ENCODE measurements at regions not wholly inside any gene's neighbourhood (a gene's known extent, or its start where the extent isn't known, plus 50 kb on each side); places are given as distances from the start of the nearest gene placed in this dataset.
"Not testable (repeated sequence)": the region's sequence is repeated elsewhere in the genome, so short reads cannot be mapped to it uniquely, and the experiment has no call there.

DNA sequence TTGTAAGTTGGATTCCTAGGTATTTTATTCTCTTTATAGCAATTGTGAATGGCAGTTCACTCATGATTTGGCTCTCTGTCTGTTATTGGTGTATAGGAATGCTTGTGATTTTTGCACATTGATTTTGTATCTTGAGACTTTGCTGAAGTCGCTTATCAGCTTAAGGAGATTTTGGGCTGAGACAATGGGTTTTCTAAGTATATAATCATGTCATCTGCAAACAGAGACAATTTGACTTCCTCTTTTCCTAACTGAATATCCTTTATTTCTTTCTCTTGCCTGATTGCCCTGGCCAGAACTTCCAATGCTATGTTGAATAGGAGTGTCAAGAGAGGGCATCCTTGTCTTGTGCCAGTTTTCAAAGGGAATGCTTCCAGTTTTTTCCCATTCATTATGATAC, 464.8 kb downstream of the XYLT1 start:
- H3K27ac Mint-ChIP-seq, H3K4me3 Mint-ChIP-seq, H3K27me3 Mint-ChIP-seq, DNase-seq, H3K4me1 Mint-ChIP-seq, H3K36me3 Mint-ChIP-seq, CTCF ChIA-PET, H3K9me3 Mint-ChIP-seq: not testable (repeated sequence)

DNA sequence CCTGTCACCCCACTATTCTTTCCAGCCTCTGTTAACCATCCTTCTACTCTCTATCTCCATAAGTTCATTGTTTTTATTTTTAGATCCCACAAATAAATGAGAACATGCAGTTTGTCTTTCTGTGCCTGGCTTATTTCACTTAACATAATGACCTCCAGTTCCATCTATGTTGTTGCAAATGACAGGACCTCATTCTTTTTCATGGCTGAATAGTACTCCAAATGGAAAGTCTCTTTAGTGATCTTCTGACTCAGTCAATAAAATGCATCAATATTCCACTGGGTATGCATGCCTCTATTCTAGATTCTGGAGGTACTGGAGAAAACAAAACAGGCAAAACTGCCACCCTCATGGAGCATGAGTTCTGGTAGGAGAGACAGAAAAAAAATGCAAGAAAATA, 459.0 kb downstream of the XYLT1 start:
- DNase-seq, result no peak
- Mint-ChIP-seq H3K27ac (no peak overlapping the region), H3K4me1 (peaks cover 23% of the 10 kb centered on the region), H3K27me3 (peaks cover 16% of the 10 kb centered on the region), H3K9me3 (peaks cover 4% of the 10 kb centered on the region), H3K36me3 (no peaks in the 10 kb centered on the region), H3K4me3 (no peak overlapping the region)
- CTCF ChIA-PET, result no interaction called here

DNA sequence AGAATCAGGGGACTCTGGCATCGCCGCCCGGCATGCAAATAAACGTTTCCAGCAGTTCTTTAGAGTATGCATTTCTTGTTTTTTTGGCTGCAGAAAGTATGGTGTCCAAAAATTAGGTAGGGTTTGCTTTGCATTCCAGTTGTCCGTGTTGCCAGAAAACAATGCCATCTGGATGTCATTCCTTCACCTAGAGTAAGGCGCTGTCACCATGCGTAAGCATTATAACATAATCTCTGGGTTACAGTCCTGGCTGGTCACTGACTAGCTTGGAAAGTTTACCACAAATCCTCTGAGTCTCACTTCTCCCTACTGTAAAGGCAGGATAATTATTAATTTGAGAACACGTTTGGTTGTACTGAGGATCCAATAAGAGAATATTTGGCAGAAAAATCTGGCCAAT, 457.7 kb downstream of the XYLT1 start:
- CTCF ChIA-PET, result interaction anchor here (1.2 kb wide), 1 partner anchor 24 kb away, joined by 3 read pairs; no protein-coding TSS in a partner anchor
- peaks cover 23% of the 10 kb centered on the region for H3K4me1 Mint-ChIP-seq
- H3K4me3 Mint-ChIP-seq, result no peak overlapping the region
- H3K36me3 Mint-ChIP-seq, result no peaks in the 10 kb centered on the region
- H3K27me3 Mint-ChIP-seq, result peaks cover 16% of the 10 kb centered on the region
- peak overlapping the region; percentile 81 for H3K27ac Mint-ChIP-seq
- no peak for DNase-seq
- H3K9me3 Mint-ChIP-seq, result peaks cover 8% of the 10 kb centered on the region

DNA sequence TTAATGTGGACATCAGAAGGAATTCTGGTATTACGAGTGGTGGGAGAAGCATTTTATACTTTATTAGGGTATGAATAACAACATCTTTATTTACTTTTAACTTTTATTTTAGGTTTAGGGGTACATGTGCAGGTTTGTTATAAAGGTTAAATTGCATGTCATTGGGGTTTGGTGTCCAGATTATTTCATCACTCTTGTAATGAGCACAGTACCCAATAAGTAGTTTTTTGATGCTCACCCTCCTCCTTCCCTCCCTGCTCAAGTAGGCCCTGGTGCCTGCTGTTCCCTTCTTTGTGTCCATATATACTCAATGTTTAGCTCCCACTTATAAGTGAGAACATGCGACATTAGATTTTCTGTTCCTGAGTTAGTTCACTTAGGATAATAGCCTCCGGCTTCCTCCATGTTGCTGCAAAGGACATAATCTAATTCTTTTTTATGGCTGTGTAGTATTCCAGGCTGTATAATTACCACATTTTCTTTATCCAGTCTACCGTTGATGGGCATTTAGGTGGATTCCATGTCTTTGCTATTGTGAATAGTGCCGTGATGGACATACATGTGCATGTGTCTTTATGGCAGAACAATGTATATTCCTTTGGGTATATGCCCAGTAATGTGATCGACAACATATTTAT, 456.2 kb downstream of the XYLT1 start:
- CTCF ChIA-PET, result no interaction called here

DNA sequence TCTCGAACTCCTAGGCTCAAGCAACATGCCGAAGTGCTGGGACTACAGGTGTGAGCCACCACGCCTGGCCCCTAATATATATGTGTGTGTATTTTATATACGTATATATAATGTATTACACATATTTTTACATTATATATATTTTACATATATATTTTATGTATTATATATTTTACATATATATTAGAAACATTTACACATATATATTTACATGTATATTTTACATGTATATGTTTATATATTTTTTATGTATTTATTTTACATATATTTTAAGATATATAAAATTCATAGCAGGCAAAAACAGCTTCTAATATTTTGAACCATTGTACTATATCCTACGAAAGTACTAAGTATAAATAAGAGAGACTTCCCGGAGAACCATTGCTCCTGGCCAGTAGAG, 455.1 kb downstream of the XYLT1 start:
- no peaks in the 10 kb centered on the region for H3K36me3 Mint-ChIP-seq
- no peak for DNase-seq
- CTCF ChIA-PET, result no interaction called here
- H3K9me3 Mint-ChIP-seq, result peaks cover 8% of the 10 kb centered on the region
- H3K4me3 Mint-ChIP-seq, result no peak overlapping the region
- no peak overlapping the region for H3K27ac Mint-ChIP-seq
- peaks cover 18% of the 10 kb centered on the region for H3K27me3 Mint-ChIP-seq
- peaks cover 23% of the 10 kb centered on the region for H3K4me1 Mint-ChIP-seq

More for the DNA sequence above, 456.2 kb downstream of the XYLT1 start:
- Mint-ChIP-seq H3K36me3 (no peaks in the 10 kb centered on the region), H3K4me3 (no peak overlapping the region), H3K4me1 (peaks cover 23% of the 10 kb centered on the region), H3K9me3 (peaks cover 8% of the 10 kb centered on the region), H3K27ac (no peak overlapping the region), H3K27me3 (peaks cover 18% of the 10 kb centered on the region)
- no peak for DNase-seq

DNA sequence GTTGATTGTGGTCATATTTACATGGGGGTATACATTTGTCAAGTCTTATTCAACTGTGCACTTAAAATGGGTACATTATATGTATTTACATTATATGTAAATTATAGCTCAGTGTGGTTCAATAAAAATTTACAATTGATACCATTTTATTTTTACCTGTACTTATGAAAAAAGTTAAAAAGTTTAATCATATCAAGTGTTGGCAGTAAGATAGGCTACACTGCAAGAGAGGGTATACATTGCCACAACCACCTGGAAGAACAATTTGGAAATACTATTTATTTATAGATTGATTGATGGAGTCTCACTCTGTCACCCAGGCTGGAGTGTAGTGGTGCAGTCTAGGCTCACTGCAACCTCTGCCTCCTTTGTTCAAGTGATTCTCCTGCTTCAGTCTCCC, 453.3 kb downstream of the XYLT1 start:
- no peaks in the 10 kb centered on the region for H3K36me3 Mint-ChIP-seq
- no peak for DNase-seq
- H3K27me3 Mint-ChIP-seq, result peaks cover 12% of the 10 kb centered on the region
- H3K9me3 Mint-ChIP-seq, result peaks cover 8% of the 10 kb centered on the region
- no peak overlapping the region for H3K4me3 Mint-ChIP-seq
- H3K4me1 Mint-ChIP-seq, result peaks cover 20% of the 10 kb centered on the region
- CTCF ChIA-PET, result no interaction called here
- H3K27ac Mint-ChIP-seq, result no peak overlapping the region

DNA sequence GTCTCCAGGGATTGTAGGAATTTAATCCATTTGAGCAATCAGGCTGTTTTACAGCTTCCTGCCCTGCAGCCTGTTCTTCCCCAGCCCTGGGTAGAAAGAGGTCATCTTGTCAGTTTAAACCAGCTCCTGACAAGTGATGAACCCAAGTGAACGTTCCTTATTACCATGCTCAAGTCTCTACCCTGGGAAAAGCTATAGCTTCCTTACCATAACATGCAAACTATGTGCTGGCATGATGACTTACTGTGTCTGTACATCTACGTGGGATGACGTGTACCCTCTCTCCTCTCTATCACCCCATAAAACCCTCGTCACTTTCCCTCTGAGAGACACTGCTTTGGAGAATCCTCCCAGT, 452.2 kb downstream of the XYLT1 start:
- Mint-ChIP-seq H3K4me1 (peaks cover 10% of the 10 kb centered on the region), H3K4me3 (no peak overlapping the region), H3K27ac (no peak overlapping the region), H3K36me3 (no peaks in the 10 kb centered on the region), H3K9me3 (peaks cover 8% of the 10 kb centered on the region), H3K27me3 (peaks cover 11% of the 10 kb centered on the region)
- CTCF ChIA-PET, result no interaction called here
- DNase-seq, result no peak

DNA sequence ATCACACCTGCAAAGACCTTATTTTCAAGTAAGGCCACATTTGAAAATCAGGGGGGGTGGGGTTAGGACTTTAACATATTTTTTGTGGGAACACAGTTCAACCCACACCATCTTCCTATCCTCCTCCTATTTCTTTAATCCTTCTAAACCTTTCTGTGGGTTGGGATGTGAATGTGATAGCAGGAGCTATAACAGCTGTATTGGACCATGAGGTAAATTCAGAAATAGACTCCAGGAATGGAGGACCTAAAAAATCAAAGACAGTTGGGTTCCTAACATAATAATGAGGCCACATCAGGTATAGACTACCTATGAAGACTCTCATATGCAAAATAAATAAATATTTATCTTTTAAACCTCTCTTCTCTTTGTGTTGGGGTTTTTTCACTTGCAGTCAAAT, 451.4 kb downstream of the XYLT1 start:
- Mint-ChIP-seq H3K36me3 (no peaks in the 10 kb centered on the region), H3K4me3 (no peak overlapping the region), H3K9me3 (peaks cover 8% of the 10 kb centered on the region), H3K27ac (no peak overlapping the region), H3K4me1 (peaks cover 5% of the 10 kb centered on the region), H3K27me3 (peaks cover 11% of the 10 kb centered on the region)
- no peak for DNase-seq
- CTCF ChIA-PET, result no interaction called here

DNA sequence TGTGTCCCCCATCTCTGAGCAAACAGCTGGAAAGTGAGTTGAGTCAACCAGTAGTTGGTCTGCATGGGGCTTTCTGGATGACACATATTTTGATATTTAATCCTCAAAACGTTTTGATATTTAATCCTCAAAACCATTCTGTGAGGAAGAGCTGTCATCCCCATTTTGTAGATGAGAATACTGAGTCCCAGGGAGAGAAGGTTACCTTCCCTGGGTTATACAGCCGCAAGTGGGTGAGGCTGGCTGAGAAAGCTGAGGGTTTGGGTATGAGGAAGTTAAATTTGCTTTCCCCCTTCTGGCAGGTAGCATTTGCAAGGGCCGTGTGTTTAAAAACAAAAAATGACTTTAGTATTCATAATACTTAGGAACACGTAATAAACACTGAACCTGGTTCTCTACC, 447.2 kb downstream of the XYLT1 start:
- Mint-ChIP-seq H3K27me3 (peaks cover 11% of the 10 kb centered on the region), H3K4me3 (no peak overlapping the region), H3K4me1 (peaks cover 18% of the 10 kb centered on the region), H3K9me3 (no peaks in the 10 kb centered on the region), H3K36me3 (no peaks in the 10 kb centered on the region), H3K27ac (no peak overlapping the region)
- no peak for DNase-seq
- CTCF ChIA-PET, result no interaction called here

DNA sequence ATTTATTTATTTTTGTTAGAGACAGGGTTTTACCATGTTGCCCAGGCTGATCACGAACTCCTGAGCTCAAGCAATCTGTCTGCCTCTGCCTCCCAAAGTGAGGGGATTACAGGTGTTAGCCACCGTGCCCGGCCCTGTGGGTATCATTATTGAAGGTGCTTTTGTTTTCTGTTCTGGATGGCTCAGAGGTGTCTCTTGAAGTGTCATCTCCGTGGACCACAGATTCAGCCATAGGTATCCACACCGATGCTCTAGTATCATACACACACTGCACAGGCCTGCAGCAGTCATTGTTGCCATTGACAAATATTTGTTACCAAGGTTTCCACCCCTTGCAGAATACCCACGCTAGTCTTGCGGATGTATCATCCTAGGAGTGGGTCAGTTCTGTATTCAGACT, 446.2 kb downstream of the XYLT1 start:
- Mint-ChIP-seq H3K4me3 (no peak overlapping the region), H3K9me3 (peaks cover 7% of the 10 kb centered on the region), H3K4me1 (peaks cover 18% of the 10 kb centered on the region), H3K27ac (no peak overlapping the region), H3K27me3 (peaks cover 4% of the 10 kb centered on the region), H3K36me3 (no peaks in the 10 kb centered on the region)
- no peak for DNase-seq
- CTCF ChIA-PET, result no interaction called here

DNA sequence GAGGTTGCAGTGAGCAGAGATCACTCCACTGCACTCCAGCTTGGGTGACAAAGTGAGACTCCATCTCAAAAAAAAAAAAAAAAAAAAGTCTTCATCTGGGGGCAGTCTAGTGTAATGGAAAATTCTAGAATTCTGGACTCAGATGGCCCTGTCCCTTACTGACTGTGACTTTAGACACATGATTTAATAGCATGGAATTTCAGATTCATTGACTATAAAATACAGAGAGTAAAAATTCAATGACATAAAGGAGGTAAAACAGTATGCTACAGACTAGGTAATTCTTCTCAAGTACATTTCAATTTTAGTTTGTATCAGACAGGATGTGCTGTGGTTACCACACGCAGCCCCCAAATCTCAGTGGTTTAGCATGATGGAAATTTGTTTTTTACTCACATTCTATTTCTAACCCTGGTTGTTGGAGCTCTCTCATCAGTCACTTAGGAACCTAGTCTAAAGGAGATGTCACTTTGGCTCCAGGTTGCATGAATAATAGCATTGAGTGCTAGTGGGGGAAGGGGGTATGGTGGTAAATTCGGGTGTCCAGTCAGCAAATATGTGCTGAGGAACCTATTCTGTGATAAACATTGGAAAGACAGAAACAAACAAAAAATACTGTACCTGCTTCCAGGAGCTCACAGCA, 444.0 kb downstream of the XYLT1 start:
- CTCF ChIA-PET, result no interaction called here
- Mint-ChIP-seq H3K36me3 (no peaks in the 10 kb centered on the region), H3K4me3 (no peak overlapping the region), H3K4me1 (peaks cover 18% of the 10 kb centered on the region), H3K9me3 (peaks cover 14% of the 10 kb centered on the region), H3K27me3 (no peaks in the 10 kb centered on the region), H3K27ac (no peak overlapping the region)
- peak; percentile 55 for DNase-seq

DNA sequence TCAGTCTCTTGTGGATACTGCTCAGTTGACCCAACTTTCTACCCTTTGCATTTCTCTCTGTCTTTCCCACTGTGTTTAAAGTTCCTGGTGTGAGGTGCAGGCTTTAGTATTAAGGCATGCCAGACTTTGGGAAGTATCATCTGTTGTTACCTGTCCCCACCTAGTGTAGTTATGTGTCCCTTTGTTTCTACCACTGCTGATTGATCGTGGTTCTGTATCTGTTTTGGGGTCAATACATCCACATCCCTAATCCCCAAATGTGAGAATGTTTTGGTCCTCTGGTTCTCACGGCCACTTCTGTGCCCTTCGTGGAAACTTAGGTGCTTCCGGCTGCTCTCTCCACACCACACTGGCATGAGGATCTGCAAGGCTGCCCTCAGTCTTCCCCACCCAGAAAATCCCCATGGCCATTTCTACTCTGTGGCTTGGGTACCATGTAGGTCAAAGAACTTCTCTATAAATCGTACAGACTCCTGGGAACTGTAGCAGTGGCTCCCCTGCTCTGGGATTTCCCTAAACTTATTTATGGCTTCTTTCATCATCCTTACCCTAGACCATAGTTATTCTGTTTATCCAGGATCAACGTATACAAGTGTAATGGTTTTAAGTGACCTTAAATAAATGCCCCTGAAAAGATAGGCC, 443.2 kb downstream of the XYLT1 start:
- no peak for DNase-seq
- peaks cover 18% of the 10 kb centered on the region for H3K4me1 Mint-ChIP-seq
- no peaks in the 10 kb centered on the region for H3K27me3 Mint-ChIP-seq
- no peak overlapping the region for H3K4me3 Mint-ChIP-seq
- CTCF ChIA-PET, result no interaction called here
- no peaks in the 10 kb centered on the region for H3K36me3 Mint-ChIP-seq
- H3K9me3 Mint-ChIP-seq, result peaks cover 14% of the 10 kb centered on the region
- no peak overlapping the region for H3K27ac Mint-ChIP-seq

DNA sequence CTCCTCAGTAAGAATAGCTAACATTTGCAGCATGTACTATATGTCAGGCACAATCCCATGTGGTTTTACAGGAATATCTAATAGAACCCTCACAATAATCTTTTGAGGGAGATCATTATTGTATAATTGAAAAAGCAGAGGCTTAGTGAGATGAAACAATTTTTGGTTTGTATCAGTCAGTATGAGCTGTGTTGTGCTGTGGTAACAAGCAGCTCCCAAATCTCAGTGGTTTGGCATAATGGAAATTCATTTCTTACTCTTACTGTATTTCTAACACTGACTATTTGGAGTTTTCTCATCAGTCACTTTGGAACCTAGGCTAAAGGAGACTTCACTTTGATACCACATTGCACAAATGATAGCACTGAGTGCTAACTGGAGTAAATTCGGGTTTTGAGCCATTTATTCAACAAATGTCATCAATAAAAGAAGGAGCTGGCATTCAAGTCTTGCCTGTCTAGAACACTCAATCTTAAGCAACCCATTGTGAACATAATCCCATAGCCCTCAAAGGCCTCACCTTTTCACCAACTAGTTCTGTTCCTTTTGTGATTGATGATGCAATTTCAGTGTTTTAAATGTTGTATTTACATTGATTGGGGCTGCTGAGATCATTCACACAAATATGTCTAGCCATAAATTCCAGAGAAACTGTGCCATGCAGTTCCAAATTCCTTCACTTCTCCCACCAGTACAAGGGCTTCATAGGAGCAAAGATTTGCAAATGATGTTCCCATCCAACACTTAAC, 441.0 kb downstream of the XYLT1 start:
- CTCF ChIA-PET, result interaction anchor here (0.8 kb wide), 1 partner anchor 42 kb away, joined by 3 read pairs; no protein-coding TSS in a partner anchor
- no peak for DNase-seq
- H3K4me1 Mint-ChIP-seq, result peaks cover 18% of the 10 kb centered on the region

DNA sequence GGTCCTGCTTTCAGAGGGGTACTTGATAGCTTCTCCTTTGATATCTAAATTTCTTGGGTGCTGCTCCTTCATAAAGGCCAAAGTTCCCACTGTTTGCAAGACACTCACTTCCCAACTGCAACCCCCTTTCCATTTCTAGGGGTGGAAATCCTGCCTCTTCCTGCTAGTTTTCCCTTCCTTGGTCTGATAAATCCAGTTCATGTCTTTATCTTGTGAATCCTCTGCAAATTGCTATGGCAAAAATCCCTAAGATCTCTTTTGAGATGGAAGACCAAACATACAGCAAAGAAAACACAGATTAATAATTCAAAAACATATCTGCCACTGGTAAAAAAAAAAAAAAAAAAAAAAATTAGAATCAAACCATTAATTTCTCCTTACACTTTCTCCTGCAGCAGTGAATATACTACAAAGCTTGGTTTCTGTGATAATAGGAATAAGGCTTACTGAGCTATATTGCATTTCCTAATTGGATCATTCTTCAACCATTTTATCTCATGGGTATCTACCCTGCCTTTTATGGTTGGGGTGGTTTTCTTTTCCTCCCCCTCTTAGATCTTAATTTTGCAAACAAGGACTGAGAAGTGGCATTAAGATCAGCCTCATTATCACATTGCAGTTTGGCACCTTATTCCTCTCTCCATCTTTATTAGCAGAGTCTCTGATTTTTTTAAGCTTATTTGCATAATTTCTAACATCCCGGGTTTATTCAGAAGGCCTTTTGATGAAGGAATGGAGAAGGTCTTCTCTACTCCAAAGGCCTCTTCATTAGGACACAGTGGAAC, 439.1 kb downstream of the XYLT1 start:
- DNase-seq, result no peak
- peaks cover 14% of the 10 kb centered on the region for H3K9me3 Mint-ChIP-seq
- peaks cover 10% of the 10 kb centered on the region for H3K4me1 Mint-ChIP-seq
- H3K4me3 Mint-ChIP-seq, result no peak overlapping the region
- CTCF ChIA-PET, result interaction anchor here (1.2 kb wide), 1 partner anchor 10 kb away, joined by 4 read pairs; no protein-coding TSS in a partner anchor
- H3K27ac Mint-ChIP-seq, result no peak overlapping the region
- no peaks in the 10 kb centered on the region for H3K27me3 Mint-ChIP-seq
- no peaks in the 10 kb centered on the region for H3K36me3 Mint-ChIP-seq

More for the DNA sequence above, 441.0 kb downstream of the XYLT1 start:
- H3K36me3 Mint-ChIP-seq, result no peaks in the 10 kb centered on the region
- H3K9me3 Mint-ChIP-seq, result peaks cover 14% of the 10 kb centered on the region
- no peaks in the 10 kb centered on the region for H3K27me3 Mint-ChIP-seq
- no peak overlapping the region for H3K27ac Mint-ChIP-seq
- H3K4me3 Mint-ChIP-seq, result no peak overlapping the region
